Non-pigmented ciliary epithelial cell (primary cell): ENCODE measurements at regions not wholly inside any gene's neighbourhood (a gene's known extent, or its start where the extent isn't known, plus 50 kb on each side); places are given as distances from the start of the nearest gene placed in this dataset.

ENCODE experiments used
- DNase-seq: peaks from one replicate; pipeline ENCODE4 v3.0.0-alpha.2; 2010; ENCODE audit warnings: low read depth

- no peak for DNase-seq
Observed at GRCh38 chr1:34606504-34606903, 148.3 kb upstream of the GJB5 start.

GRCh38 chr1:34610063-34610462 lies 144.8 kb upstream of the GJB5 start:
- DNase-seq = no peak

- DNase-seq = no peak
Observed at GRCh38 chr1:34611571-34611970, 143.3 kb upstream of the GJB5 start.

GRCh38 chr1:34612091-34612827 lies 142.6 kb upstream of the GJB5 start:
- no peak for DNase-seq

GRCh38 chr1:34617321-34618118 lies 137.3 kb upstream of the GJB5 start:
- DNase-seq = no peak

GRCh38 chr1:34618381-34618780 lies 136.5 kb upstream of the GJB5 start:
- no peak for DNase-seq

- DNase-seq = no peak
Observed at GRCh38 chr1:34619256-34619655, 135.6 kb upstream of the GJB5 start.

- DNase-seq = no peak
Observed at GRCh38 chr1:34621916-34622315, 132.9 kb upstream of the GJB5 start.

GRCh38 chr1:34625521-34626015 lies 129.3 kb upstream of the GJB5 start:
- DNase-seq = no peak

GRCh38 chr1:34627465-34628240 lies 127.2 kb upstream of the GJB5 start:
- no peak for DNase-seq

- DNase-seq = no peak
Observed at GRCh38 chr1:34631126-34631525, 123.7 kb upstream of the GJB5 start.

- no peak for DNase-seq
Observed at GRCh38 chr1:34639701-34640100, 115.1 kb upstream of the GJB5 start.

GRCh38 chr1:34640654-34641401 lies 114.0 kb upstream of the GJB5 start:
- no peak for DNase-seq

GRCh38 chr1:34642679-34643078 lies 112.2 kb upstream of the GJB5 start:
- DNase-seq = no peak

GRCh38 chr1:34645109-34645688 lies 109.6 kb upstream of the GJB5 start:
- DNase-seq = no peak

- DNase-seq = no peak
Observed at GRCh38 chr1:34645919-34646318, 108.9 kb upstream of the GJB5 start.

- DNase-seq = no peak
Observed at GRCh38 chr1:34648501-34648900, 106.3 kb upstream of the GJB5 start.

- DNase-seq = no peak
Observed at GRCh38 chr1:34650090-34650489, 104.8 kb upstream of the GJB5 start.

- no peak for DNase-seq
Observed at GRCh38 chr1:34650800-34651199, 104.0 kb upstream of the GJB5 start.

GRCh38 chr1:34653110-34653509 lies 101.7 kb upstream of the GJB5 start:
- no peak for DNase-seq

GRCh38 chr1:34655206-34655874 lies 99.5 kb upstream of the GJB5 start:
- no peak for DNase-seq
